Breast epithelium (tissue), 4 donors: ENCODE measurements at regions not wholly inside any gene's neighbourhood (a gene's known extent, or its start where the extent isn't known, plus 50 kb on each side); places are given as distances from the start of the nearest gene placed in this dataset.
A peak's percentile ranks its signal among the peaks of the same experiment; 100 is the strongest.

Experiments
- DNase-seq, 2 donors: peaks; one replicate each; pipeline ENCODE4 v3.0.0-alpha.2; 2019; ENCODE audit warnings: low spot score in 2 of 2
- H3K27ac ChIP-seq, 2 donors: fragments of 200-600 bp; sonication (generic) in 1 of 2; one replicate each; pipeline ENCODE4 v1.5.1; 2016 to 2019; ENCODE audit warnings: mild to moderate bottlenecking in 1 of 2
- H3K27me3 ChIP-seq, 2 donors: fragments of 200-600 bp; sonication (generic) in 1 of 2; one replicate each; pipeline versions ENCODE4 v1.5.1 to v1.6.0; 2017 to 2019; ENCODE audit warnings: control low read depth in 1 of 2, mild to moderate bottlenecking in 1 of 2
- H3K36me3 ChIP-seq: fragments of 200-600 bp; one replicate; pipeline ENCODE4 v1.5.1; 2019
- H3K4me1 ChIP-seq, 2 donors: fragments of 200-600 bp; sonication (generic); one replicate each; pipeline ENCODE4 v1.5.1; 2016 to 2019; ENCODE audit warnings: control low read depth in 1 of 2
- H3K4me3 ChIP-seq, 3 donors: fragments of 200-600 bp; sonication (generic); 1 replicate in 2 of 3; 2 replicates in 1 of 3; pipeline ENCODE4 v1.5.1; 2016 to 2019; ENCODE audit warnings: mild to moderate bottlenecking in 3 of 3, moderate library complexity in 2 of 3
- H3K9me3 ChIP-seq, 2 donors: fragments of 200-600 bp; sonication (generic) in 1 of 2; one replicate each; pipeline ENCODE4 v1.5.1; 2016 to 2019; ENCODE audit warnings: control low read depth in 1 of 2
- POLR2A ChIP-seq: fragments of 450-650 bp; IDR thresholded peaks from one replicate; pipeline ENCODE4 v1.6.1; 2016; ENCODE audit warnings: antibody characterized with exemption, mild to moderate bottlenecking, moderate library complexity
- POLR2AphosphoS5 ChIP-seq, 3 donors: sonication (generic); formaldehyde crosslinking; IDR thresholded peaks; one replicate each; pipeline ENCODE4 v1.6.1; 2017; ENCODE audit warnings: antibody characterized with exemption in 3 of 3
- intact Hi-C: fragments of 100-400 bp; cut with DNase I; formaldehyde crosslinking; loops from one replicate; pipeline ENCODE4 v1.15.1; 2023; ENCODE audit warnings: low total_unique reads
- TF ChIP-seq, protein P1 (sequence below), 3 donors: fragments of 450-650 bp; IDR thresholded peaks; one replicate each; pipeline ENCODE4 v1.5.1; 2016 to 2017; ENCODE audit warnings: antibody characterized with exemption in 3 of 3, mild to moderate bottlenecking in 3 of 3, moderate library complexity in 3 of 3

DNA sequence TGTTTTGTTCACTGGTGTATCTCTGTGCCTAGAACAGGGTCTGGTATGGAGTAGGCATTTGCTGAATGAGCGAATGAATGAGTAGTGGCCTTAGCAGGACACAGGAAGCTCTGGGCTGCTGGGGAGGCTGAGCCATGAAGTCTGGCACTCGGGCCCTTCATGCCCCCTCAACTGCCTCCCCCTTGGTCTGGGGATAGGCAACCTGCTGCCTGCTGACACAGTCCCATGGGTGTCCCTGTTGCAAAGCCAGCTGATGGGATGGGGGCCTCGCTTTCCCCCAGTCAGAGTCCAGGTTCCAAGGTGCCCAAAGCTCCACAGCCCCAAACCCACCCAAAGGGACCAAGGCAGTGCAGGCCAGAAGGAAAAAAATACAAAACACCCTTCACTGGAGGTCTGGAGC lies 107.0 kb upstream of the CASZ1 start:
- Histone ChIP-seq H3K9me3 (no peaks in the 10 kb centered on the region), H3K27me3 (peaks cover 5 to 6% of the 10 kb centered on the region in 2 donors), H3K4me1 (peaks cover 0 to 13% of the 10 kb centered on the region in 2 donors), H3K4me3 (no peak overlapping the region), H3K36me3 (no peaks in the 10 kb centered on the region), H3K27ac (peak overlapping the region; percentile 58 to 68)
- intact Hi-C loops: no loop called here
- no peak for DNase-seq
- TF ChIP-seq POLR2A (no peak), POLR2AphosphoS5 (IDR thresholded peaks at IDR 0.05) (no peak)
- TF ChIP-seq, protein P1, sequence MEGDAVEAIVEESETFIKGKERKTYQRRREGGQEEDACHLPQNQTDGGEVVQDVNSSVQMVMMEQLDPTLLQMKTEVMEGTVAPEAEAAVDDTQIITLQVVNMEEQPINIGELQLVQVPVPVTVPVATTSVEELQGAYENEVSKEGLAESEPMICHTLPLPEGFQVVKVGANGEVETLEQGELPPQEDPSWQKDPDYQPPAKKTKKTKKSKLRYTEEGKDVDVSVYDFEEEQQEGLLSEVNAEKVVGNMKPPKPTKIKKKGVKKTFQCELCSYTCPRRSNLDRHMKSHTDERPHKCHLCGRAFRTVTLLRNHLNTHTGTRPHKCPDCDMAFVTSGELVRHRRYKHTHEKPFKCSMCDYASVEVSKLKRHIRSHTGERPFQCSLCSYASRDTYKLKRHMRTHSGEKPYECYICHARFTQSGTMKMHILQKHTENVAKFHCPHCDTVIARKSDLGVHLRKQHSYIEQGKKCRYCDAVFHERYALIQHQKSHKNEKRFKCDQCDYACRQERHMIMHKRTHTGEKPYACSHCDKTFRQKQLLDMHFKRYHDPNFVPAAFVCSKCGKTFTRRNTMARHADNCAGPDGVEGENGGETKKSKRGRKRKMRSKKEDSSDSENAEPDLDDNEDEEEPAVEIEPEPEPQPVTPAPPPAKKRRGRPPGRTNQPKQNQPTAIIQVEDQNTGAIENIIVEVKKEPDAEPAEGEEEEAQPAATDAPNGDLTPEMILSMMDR (IDR thresholded peaks at IDR 0.05): no peak

DNA sequence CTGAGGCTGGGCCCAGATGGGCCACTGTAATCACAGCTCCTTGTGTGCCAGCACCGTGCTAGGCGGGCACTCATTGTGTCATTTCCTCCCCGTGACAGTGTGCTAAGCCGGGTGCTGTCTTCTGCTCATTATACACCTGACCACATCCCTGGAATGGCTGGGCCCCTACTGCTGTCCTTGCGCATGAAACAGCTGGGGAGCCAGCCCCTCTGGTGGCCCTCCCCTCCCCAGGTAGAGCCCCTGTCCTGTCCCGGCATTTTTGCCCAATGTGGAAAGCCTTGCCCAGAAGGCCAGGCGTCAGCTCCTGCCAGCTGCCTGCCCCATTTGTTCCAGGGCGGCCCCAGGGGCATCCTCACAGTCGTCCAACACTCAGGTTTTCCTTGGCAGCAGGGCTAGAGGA lies 107.4 kb upstream of the CASZ1 start:
- no peak for DNase-seq
- Histone ChIP-seq H3K4me1 (peaks cover 0 to 13% of the 10 kb centered on the region in 2 donors), H3K27me3 (peaks cover 5 to 6% of the 10 kb centered on the region in 2 donors), H3K36me3 (no peaks in the 10 kb centered on the region), H3K4me3 (no peak overlapping the region), H3K9me3 (no peaks in the 10 kb centered on the region), H3K27ac (peak overlapping the region; percentile 58 to 68)
- intact Hi-C loops: no loop called here
- TF ChIP-seq, protein P1 (IDR thresholded peaks at IDR 0.05): no peak
- TF ChIP-seq POLR2A (no peak), POLR2AphosphoS5 (IDR thresholded peaks at IDR 0.05) (no peak)

DNA sequence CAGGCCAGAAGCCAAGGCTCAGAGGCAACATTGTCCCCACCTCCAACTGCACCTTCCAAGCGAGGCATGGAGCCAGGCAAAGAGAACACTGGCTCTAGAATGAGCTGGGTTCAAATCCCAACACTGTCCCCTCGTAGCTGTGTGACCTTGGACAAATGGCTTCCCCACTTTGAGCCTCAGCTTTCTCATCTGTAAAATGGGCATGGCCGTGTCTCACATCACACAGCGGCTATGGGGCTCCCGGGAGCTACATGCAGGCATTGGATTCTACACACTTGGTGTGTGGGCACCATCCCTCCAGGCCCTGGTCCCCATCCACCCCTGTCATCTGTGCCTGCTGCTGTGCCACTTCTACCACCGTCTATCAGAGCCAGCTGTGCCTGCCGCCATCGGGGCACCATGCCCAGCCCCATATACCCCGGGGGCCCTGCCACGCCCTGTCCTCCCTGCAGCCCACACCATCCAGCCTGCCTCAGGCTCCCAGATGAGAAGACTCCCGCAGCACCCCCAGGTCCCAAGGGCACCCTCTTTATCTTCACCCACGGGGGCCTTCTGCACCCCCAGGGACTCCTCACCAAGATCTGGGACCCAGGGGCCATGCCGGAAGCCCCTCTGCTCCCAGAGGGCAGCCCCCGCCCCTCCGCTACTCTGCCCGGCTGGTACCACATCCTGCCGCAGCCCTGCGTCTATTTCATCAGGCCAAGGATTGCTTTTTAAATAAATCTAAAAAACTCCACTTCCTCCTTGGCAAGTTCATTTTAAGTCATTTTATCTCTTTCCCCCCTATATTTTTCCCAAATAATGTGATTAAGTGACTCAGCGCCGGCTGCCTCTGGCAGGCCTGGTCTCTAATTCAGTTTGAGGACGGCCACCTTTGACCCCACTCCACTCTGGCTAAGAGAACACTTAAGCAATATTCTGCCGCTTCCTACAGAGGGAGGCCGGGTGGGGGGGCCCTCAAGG lies 107.8 kb upstream of the TARDBP start:
- H3K27me3 ChIP-seq: peaks cover 4 to 5% of the 10 kb centered on the region in 2 donors
- no peak for DNase-seq
- no peaks in the 10 kb centered on the region for H3K9me3 ChIP-seq
- H3K4me1 ChIP-seq: peaks cover 0 to 13% of the 10 kb centered on the region in 2 donors
- H3K36me3 ChIP-seq: no peaks in the 10 kb centered on the region
- intact Hi-C loops: no loop called here
- H3K27ac ChIP-seq: peak overlapping the region; percentile 58 to 68
- no peak overlapping the region for H3K4me3 ChIP-seq
- TF ChIP-seq POLR2AphosphoS5 (IDR thresholded peaks at IDR 0.05) (no peak), POLR2A (no peak)
- TF ChIP-seq, protein P1 (IDR thresholded peaks at IDR 0.05): no peak

DNA sequence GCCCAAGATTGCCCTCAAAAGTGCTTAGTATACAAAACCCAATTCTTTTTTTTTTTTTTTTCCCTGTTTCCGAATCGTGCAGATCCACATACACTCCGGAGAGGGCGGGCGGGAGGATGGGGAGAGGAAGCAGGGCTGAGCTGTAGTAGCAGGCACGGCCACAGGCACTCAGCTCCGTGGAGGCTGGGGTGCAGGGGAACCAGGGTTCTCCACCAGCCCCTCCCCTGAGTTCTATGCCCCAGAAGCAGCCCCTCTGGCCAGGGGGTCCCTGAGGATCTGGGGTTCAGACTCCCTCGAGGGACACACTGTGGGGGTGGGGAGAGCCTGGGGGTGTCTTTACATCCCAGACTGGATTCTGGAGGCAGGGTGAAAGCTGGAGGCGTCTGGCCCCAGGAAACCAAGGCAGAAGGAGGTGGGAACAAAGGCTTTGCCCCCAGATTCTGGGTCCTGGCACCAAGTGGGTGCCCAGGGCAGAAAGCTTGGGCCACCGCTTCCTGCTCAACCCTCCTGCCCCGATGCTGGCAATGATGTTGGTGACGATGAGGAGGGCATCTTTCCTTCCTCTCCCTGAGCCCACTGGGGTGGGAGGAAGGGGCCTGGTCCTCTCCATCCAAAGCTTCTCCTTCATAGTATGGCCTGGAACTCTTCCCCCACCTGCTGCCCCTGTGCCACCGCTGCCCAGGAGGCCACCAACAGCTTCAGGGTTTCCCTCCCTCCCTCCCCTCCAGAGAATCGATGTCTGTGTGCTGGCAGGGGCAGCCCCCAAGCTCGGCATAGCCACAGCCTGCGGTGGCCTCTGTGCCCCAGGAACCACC lies 106.4 kb upstream of the TARDBP start:
- intact Hi-C loops: no loop called here
- Histone ChIP-seq H3K36me3 (no peaks in the 10 kb centered on the region), H3K27ac (no peak overlapping the region), H3K4me1 (peaks cover 0 to 7% of the 10 kb centered on the region in 2 donors), H3K27me3 (peaks cover 0 to 4% of the 10 kb centered on the region in 2 donors), H3K4me3 (no peak overlapping the region), H3K9me3 (no peaks in the 10 kb centered on the region)
- no peak for DNase-seq
- TF ChIP-seq POLR2A: no peak

DNA sequence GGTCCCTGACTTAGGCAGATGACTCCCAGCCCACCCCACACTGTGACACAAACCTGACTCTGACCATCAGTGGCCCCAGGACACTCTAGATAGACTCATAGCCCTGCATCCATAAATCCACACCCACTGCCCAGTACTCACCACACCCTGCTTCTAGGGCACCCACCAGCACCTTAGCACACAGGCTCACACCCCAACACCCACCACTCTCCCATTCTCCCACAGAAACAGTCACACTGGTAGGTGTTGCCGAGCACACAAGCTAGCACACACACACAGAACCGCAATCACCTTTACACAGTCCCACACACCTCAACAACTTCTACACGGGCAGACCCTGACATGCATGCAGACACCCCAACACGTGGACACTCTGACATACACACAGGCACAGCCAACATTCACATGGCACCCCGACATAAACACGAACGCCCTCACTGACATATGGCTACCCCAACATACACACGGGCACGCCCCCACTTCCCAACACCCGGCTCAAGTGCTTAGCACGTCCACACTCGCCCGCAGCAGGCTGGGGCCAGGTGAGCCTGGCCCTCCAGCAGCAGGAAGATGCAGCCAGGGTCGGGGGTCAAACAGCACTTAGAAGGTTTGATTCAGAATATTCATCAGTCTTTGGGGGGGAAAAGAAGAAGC lies 105.5 kb upstream of the TARDBP start:
- Histone ChIP-seq H3K36me3 (no peaks in the 10 kb centered on the region), H3K4me3 (no peak overlapping the region), H3K27me3 (no peaks in the 10 kb centered on the region), H3K27ac (no peak overlapping the region), H3K4me1 (peaks cover 0 to 4% of the 10 kb centered on the region in 2 donors), H3K9me3 (no peaks in the 10 kb centered on the region)
- intact Hi-C loops: no loop called here
- no peak for TF ChIP-seq POLR2A
- no peak for TF ChIP-seq POLR2AphosphoS5 (IDR thresholded peaks at IDR 0.05)
- TF ChIP-seq, protein P1 (IDR thresholded peaks at IDR 0.05): no peak
- no peak for DNase-seq
